ENCODE measurements at regions not wholly inside any gene's neighbourhood (a gene's known extent, or its start where the extent isn't known, plus 50 kb on each side); places are given as distances from the start of the nearest gene placed in this dataset.
A peak's percentile ranks its signal among the peaks of the same experiment; 100 is the strongest.

- in situ Hi-C loops (cut with HindIII; ENCODE audit: low sequenced_read_pairs), result no loop called here
- no peak for TF ChIP-seq CTCF (IDR thresholded peaks at IDR 0.05; ENCODE audit: low read depth, low read length, missing control alignments)
- no peak overlapping the region for H3K4me3 ChIP-seq (ENCODE audit: low read depth, low read length)
- DNase-seq (ENCODE audit: low read depth), result peak; percentile 93
Measured at GRCh38 chr20:11267131-11267761, 593.4 kb upstream of the JAG1 start.

GRCh38 chr20:11267762-11268335, 594.0 kb upstream of the JAG1 start:
- no peak for TF ChIP-seq CTCF (IDR thresholded peaks at IDR 0.05; ENCODE audit: low read depth, low read length, missing control alignments)
- DNase-seq (ENCODE audit: low read depth), result no peak
- no peak overlapping the region for H3K4me3 ChIP-seq (ENCODE audit: low read depth, low read length)
- in situ Hi-C loops (cut with HindIII; ENCODE audit: low sequenced_read_pairs), result no loop called here

GRCh38 chr20:11270566-11270965, 596.8 kb upstream of the JAG1 start:
- DNase-seq (ENCODE audit: low read depth), result no peak
- in situ Hi-C loops (cut with HindIII; ENCODE audit: low sequenced_read_pairs), result no loop called here
- no peak for TF ChIP-seq CTCF (IDR thresholded peaks at IDR 0.05; ENCODE audit: low read depth, low read length, missing control alignments)
- no peak overlapping the region for H3K4me3 ChIP-seq (ENCODE audit: low read depth, low read length)

- in situ Hi-C loops (cut with HindIII; ENCODE audit: low sequenced_read_pairs), result no loop called here
- H3K4me3 ChIP-seq (ENCODE audit: low read depth, low read length), result no peak overlapping the region
- DNase-seq (ENCODE audit: low read depth), result no peak
- peak; percentile 16 for TF ChIP-seq CTCF (IDR thresholded peaks at IDR 0.05; ENCODE audit: low read depth, low read length, missing control alignments)
Measured at GRCh38 chr20:11271319-11271718, 597.5 kb upstream of the JAG1 start.

GRCh38 chr20:11271920-11272594, 598.3 kb upstream of the JAG1 start:
- in situ Hi-C loops (cut with HindIII; ENCODE audit: low sequenced_read_pairs), result no loop called here
- H3K4me3 ChIP-seq (ENCODE audit: low read depth, low read length), result no peak overlapping the region
- no peak for DNase-seq (ENCODE audit: low read depth)
- no peak for TF ChIP-seq CTCF (IDR thresholded peaks at IDR 0.05; ENCODE audit: low read depth, low read length, missing control alignments)

GRCh38 chr20:11274141-11274594, 600.4 kb upstream of the JAG1 start:
- peak; percentile 45 for TF ChIP-seq CTCF (IDR thresholded peaks at IDR 0.05; ENCODE audit: low read depth, low read length, missing control alignments)
- H3K4me3 ChIP-seq (ENCODE audit: low read depth, low read length), result no peak overlapping the region
- in situ Hi-C loops (cut with HindIII; ENCODE audit: low sequenced_read_pairs), result no loop called here
- peak; percentile 45 for DNase-seq (ENCODE audit: low read depth)

Measured in astrocyte of the cerebellum (primary cell).